GM19463 (cell line): ENCODE measurements at regions not wholly inside any gene's neighbourhood (a gene's known extent, or its start where the extent isn't known, plus 50 kb on each side); places are given as distances from the start of the nearest gene placed in this dataset.

Experiments used
- ATAC-seq: cut with Tn5 transposase; IDR thresholded peaks from one replicate; pipeline ENCODE4 v1.9.1; 2021; ENCODE audit warnings: mild to moderate bottlenecking, moderate library complexity; ENCODE audit not compliant: unreplicated experiment

DNA sequence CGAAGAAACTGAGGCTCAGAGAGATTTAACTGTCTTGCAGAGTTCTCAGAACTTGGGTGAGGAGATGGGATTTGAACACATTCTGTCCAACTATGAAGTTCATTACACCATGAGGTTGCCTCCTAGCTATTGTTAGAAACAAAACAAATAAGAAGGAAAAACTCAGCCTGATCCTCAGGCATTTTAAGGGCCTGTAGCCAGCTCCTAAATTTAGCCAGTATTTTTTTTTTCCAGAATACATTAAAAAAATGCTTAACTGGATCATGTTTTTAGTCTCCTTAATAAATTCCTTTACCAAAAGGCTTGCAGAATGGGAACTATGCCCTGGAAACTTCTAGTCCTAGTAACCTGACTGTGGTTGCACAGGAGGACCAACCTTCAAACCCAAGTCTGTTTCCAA, 212.0 kb downstream of the CSNK2A3 start:
- no peak for ATAC-seq

DNA sequence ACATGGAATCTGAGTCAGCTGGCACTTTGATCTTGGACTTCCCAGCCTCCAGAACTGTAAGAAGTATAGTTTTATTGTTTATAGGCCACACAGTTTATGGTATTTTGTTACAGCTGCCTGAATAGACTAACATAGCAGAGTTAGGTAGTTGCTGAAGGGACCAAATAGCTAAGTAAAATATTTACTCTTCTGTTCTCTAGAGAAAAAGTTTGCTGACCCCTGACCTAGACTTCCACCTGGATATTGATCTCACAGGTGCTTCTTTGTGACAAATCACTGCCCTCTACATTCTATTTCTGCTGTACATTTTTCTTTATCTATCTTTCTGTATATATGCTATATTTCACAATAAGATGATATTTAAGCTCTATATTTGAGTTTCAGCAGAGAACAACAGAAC, 212.5 kb downstream of the CSNK2A3 start:
- no peak for ATAC-seq

DNA sequence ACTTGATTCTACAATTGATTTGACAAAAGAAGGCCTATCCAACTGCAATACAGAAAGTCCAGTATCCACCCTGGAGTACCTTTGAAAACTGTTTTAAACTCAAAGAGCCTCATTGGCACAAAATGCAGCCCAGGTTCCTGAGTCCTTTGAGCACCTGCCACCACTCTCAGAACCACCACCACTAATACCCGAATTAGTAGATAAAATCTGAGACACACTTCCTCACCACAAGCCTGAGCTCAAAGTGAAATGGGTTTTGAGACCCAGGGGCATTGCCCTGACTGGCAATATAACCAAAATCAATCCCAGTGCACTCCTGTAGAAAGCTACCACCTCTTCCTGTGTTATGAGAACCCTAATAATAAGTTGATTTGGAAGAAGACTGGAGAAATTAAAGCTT, 215.7 kb downstream of the CSNK2A3 start:
- ATAC-seq = no peak

DNA sequence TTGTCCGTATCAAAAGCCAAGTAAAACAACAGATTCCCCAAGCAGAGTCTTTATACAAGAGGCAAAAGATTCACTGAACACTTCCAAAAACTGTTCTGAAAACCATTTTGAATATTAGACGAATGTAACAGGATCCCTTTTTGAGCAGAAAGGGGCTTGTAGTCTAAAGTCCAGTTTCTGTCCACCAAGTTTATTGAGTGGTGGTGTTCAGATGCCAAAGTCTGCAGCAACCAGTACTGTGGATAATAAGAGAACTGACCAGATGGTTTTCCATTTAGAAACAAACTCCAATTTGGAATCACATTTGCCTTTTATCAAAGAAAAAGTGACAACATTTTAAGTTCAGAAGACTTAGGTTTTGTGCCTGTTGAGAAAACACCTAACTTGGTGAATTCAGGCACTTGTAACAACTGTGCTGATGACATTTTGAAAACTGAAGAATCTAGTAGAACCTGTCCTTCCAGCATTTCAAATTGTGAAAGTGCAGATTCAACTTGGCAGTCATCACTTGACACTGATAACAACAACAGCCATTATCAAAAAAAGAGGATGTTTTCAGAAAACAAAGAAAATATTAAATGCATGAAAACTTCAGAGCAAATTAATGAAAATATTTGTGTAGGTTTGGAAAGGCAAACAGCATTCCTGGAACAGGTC, 217.1 kb downstream of the CSNK2A3 start:
- no peak for ATAC-seq

DNA sequence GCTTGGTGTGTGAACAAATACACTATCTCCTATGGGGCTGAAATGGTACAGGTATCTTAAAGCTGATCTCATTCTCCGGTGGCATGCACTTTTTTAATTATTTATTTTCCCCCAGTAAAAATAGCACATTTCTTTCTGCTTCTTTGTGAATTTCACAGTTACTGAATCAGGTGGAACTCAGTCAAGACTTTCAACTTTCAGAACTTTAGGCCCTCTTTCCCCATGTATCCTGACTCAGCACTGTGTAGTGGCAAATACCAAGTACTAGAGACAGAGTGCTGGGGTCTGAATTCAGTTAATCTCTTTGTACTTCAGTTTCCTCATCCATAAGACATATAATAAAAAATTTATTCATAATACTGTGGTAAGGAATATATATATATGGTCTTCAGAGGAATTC, 223.9 kb downstream of the CSNK2A3 start:
- ATAC-seq = no peak

DNA sequence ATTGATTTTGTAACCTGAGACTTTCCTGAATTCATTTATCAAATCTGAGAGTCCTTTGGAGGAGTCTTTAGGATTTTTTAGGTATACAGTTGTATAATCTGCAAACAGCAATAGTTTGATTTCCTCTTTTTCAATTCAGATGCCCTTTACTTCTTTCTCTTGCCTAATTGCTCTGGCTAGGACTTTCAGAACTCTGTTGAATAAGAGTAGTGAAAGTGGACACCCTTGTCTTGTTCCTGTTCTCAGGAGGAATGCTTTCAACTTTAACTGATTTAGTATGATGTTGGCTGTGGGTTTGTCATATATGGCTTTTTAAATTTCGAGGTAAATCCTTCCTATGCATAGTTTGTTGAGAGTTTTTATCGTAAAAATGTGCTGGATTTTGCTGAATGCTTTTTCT, 227.4 kb downstream of the CSNK2A3 start:
- ATAC-seq = no peak

DNA sequence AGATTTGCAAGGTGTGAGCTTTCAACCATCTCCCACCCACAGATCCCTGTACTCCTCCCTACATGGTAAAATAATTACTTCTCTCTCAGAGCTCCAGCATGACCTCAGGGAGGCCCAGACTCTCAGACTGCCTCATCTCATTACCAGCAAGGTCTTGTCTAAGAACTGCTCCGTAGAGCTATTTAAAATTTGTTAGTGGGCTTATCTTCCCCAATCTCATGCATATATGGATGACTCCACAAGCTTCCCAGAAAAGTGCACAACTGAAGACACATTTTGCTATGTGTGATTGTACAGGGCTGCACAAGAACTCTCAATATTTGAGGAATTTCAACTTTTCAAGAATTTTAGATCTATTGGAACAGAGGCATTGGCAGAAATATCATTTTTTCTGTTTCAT, 230.3 kb downstream of the CSNK2A3 start:
- no peak for ATAC-seq

DNA sequence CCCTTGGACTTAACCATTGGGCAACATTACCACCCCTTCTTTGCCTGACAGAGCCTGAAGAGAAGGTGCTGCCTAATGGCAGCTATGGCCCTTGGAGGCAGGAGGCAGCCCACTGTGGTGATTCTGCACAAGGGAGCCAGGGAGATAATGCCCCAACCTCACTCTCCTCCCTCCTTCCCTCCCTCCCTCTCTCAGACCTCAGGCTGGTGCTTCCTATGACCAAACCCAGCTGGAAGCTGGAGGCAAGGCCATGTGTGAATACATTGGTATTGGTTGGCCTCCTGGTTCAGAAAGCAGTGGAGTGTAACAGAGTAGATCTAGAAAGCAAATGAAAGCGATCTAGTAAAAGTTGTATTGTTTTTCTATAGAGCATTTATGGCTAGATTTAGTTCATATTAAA, 233.1 kb downstream of the CSNK2A3 start:
- no peak for ATAC-seq

DNA sequence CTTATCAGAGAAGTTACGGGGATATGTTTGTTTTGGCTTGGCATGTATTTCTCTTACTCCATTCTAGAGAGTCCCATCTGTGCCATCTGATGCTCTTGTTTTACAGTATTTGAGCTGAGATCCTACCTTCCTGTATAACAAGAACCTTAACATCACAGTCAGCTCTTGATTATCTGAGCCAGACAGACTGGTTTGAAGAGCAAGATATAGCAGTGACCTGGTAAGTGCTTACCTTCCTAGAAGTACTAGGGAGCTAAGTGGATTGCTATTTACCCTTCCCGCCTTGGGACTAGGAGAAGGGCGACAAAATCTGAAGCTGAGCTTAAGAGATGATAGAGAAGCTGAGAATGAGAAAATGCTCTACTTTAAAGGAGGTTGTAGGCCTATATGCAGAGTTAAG, 235.3 kb downstream of the CSNK2A3 start:
- no peak for ATAC-seq

DNA sequence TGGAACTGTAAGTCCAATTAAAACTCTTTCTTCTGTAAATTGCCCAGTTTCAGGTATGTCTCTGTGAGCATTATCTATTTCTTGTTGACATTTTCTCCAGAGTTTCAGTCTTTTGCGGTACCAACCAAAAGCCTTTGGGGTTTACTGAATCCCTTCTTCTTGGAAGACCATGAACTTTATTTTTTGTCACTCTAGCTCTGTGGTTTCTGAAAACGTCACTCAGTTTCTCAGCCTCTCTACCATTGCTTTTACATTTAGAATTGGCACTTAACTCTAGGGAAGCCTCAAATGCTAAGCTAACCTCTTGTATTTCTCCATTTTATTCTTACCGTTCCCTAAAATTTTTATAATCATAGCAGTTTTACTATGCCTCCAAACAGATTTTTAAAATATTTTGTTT, 237.6 kb downstream of the CSNK2A3 start:
- ATAC-seq = no peak

DNA sequence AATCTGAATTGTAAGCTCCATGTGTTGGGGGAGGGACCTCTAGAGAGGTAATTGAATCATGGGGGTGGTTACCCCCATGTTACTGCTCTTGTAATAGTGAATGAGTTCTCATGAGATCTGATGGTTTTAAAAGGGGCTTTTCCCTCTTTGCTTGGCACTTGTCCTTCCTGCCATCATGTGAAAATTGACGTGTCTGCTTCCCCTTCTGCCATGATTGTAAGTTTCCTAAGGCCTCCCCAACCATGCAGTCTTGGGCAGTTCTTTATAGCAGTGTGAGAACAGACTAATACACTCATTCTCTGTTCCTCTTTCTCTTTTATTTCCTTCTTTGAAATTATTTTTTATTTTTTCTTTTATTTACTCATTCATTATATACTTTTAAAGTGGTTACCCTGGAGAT, 239.4 kb downstream of the CSNK2A3 start:
- no peak for ATAC-seq

DNA sequence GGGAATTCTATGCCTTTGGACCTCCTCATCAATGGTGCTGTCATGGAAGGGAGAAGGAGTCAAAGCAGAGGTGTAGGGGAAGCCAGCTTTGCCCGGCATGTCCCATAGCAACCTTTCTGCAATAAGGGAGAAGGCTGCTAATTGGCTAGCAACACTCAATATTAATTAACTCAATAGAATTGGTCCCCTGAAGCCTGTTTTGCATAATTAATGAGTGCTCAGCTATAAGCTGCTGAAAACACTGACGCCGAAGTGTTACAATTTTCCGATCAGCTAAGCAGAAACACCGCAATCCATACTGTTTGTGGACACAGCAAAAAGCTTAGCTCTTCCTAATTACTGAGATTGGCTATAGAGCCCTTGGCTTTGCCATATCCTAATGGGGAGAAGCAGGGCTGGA, 245.0 kb downstream of the CSNK2A3 start:
- no peak for ATAC-seq

DNA sequence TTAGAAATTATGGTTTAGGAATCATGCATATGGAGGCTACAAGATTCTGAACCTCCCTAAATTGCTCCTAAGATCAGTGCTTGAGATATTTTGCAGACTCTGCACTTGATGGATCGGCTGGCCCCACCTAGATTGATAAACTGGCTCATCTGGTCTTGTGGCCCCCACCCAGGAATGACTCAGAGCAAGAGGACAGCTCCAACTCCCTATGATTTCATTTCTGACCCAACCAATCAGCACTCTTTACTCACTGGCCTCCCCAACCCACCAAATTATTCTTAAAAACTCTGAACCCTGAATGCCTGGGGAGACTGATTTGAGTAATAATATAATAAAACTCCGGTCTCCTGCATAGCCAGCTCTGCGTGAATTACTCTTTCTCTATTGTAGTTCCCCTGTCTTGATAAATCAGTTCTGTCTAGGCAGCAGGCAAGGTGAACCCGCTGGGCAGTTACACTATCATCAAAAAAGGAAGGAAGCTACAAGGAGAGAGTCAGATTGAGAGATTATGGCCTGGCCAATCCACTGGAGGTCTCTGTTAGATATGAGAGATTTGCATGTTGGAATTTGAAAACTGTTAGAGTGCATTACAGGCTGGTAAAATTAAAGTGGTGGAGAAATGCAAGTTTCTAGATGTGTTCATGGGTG, 245.8 kb downstream of the CSNK2A3 start:
- ATAC-seq = no peak

DNA sequence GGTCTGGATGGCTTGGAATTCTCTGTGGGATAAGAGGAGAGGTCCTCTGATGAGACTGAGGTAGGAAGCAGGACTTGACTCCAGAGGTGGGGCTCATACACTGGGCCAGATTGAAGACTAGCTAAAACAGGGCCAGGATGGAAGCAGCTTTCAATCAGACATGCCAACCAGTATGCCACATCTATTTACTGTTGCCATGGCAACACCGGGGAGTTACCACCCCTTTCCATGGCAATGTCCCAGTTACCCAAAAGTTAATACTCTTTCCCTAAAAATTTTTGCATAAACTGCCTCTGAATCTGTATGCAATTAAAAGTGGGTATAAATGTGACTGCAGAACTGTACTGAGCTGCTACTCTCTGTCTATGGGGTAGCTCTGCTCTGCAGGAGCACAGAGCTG, 247.5 kb upstream of the ZBED5 start:
- no peak for ATAC-seq

DNA sequence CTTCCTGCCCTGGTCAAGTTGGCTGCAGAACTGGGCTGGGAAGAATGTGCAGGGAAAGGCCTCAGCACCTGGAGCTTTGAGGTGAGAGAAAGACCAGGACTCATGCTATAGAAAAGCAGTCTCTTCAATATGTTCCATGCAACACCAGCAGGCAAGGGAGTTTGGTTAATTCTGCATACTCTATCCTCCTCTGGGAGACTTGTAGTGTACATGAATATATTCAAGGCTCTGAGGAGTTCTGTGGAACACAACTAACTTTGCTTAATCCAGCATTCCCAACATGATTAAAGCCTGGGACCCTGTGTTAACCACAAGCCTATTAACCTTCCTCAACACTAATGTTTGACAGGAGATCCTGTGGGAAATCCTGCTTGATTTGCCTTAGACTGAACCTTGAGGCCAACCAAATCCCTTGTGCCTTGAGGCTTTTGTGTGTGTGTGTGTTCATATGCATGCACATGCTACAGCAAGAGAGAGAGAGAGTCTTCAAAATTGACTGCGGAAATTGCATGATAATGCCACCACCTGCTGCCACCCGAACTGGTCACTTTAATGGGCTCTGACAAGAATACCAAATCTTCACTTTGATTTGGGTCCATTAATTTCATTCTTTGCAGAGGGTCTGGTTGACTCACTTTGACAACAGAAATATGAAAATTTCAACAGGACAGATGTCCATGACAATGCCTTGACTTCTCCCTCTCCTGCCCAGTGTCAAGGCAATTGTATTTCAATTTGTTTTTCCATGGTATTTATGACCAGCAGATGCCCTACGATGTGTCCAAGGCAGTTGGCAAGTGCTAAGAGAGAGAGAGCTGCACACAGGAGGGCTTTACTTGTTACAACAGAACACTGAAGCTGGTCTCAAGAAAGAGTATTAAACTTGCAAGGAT, 238.2 kb upstream of the ZBED5 start:
- ATAC-seq = no peak

DNA sequence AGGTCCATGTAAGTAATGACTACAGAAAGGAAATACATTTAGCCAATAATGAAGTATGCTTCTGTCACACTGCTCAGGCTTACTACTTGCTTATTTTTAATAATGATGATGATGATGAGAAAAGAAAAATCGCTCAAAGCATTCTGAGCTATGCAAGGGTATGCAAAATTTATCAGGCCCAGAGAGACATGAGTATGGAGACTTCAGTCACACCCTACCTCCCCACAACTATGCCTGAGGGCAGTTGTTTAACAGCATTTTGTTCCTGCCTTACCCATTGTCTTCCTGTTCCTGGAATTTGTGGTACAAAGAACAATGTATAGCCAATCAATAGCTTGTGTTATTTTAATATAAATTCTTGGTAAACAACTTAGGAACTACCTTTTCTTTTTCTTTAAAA, 232.6 kb upstream of the ZBED5 start:
- no peak for ATAC-seq

DNA sequence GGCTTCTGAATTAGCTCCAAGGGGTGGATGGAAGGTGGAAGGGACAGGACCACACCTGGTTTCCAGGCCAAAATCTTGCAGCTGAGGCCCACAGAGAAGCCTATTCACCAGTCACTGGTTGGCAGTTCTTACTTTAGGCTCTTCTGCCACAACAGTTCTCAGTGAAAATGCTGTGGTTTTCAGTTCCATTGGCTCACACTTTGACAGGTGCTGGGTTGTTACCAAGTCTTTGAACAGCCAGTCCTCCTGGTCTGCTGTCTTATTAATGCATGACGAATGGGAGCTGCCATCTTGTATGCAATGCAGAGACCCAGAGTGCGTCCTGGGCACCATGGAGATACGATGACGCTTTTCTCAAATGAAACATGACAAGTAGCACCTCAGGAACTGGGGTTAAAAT, 232.0 kb upstream of the ZBED5 start:
- ATAC-seq = no peak

DNA sequence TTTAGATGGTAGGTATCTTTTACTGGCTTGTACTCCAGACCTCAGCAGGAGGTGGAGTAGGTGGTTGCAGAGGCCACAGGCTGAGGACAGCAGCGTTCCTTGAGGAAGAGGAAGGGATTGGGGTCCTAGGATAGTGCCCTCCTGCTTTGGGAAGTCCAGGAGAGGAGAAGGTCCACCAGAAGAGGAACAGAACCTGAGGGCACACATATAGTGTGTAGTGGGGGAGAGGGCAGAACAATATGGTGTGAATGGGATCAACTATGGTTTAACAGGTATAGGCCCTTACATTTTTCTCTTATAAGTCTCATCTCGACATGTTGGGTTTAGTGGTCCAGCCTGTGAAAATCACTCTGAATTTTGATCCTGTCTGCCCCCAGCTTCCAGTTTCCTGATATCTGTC, 229.1 kb upstream of the ZBED5 start:
- no peak for ATAC-seq

DNA sequence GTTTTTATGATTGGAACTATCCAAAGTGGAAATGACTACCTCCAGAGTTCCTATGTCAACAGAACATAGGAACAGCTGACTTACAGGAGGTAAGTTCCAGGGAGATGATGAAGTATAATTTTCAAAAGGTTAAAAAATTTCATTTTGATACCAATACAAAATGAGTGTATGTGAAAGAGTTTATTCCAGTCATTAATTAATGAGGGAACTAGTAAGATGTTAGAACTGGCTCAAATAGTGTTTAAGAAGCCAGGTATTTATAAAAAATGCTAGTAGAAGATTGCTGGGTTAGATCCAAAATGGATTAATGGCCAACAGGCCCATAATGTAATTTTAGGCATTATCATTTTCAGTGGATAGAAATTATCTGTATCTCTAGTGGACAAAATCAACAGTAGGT, 227.7 kb upstream of the ZBED5 start:
- ATAC-seq = no peak

DNA sequence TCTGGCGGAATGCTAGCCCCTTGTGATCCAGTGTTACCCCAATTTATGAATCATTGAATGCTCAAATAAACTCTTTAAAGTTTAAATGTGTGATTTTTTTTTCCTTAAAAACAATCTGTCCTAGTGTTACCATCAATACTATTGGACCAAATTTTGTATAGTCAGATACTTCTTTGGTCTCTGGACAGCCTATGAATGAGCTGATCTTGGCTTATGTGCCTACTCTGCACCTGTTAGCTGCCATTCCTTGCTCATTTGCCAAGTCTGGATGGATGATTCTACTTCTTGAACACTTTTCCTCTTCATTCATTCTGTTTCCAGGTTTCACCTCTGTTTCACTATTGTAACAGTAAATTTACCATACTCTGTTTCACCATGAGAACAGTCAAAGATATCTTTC, 226.5 kb upstream of the ZBED5 start:
- ATAC-seq = no peak

DNA sequence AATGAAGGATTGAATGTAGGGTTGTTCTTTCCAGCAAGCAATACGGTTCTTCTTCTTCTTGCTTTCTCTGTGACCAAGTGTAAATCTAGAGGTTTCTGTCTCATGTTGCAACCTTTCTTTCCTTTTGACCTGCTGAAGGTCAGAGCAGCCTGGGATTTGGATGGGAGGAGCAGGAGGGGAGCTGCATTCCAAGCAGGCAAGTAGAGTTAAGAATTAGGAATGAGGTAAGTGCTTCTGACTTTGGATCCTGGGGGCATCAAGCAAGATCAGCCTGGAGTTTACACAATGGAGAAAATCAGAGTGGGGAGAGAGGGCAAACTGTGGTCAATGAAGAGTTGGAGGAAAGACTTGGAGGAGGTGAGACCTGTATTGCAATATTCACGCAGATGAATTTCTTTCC, 225.6 kb upstream of the ZBED5 start:
- no peak for ATAC-seq

DNA sequence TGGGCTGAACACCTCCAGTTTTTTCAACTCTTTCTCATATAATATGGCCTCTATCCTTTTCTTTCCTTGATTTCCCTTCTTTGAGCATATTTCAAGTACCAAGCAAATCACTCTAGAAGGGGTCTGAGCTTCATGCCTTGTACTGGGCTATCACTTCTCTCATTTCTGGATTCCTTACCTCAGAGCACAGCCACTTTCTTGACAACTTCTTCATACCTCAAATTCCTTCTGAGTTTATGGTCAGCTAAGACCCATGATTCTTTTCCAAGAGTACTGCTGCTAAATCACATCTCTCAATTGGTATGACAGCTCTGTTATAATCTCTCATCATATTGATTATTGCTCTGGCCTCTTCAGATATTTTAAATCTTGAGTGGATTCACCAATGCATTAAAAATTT, 224.8 kb upstream of the ZBED5 start:
- no peak for ATAC-seq
